Lower leg skin (tissue), 4 donors: ENCODE measurements at regions not wholly inside any gene's neighbourhood (a gene's known extent, or its start where the extent isn't known, plus 50 kb on each side); places are given as distances from the start of the nearest gene placed in this dataset.

Source experiments
- DNase-seq, 2 donors: peaks; one replicate each; pipeline ENCODE4 v3.0.0-alpha.2; 2019; ENCODE audit warnings: low spot score in 2 of 2
- H3K4me3 ChIP-seq: fragments of 200-600 bp; sonication (generic); 2 replicates; pipeline ENCODE4 v1.5.1; 2017; ENCODE audit warnings: mild to moderate bottlenecking, low read depth; ENCODE audit not compliant: poor library complexity, severe bottlenecking
- CTCF ChIP-seq, 3 donors: fragments of 450-650 bp; IDR thresholded peaks; one replicate each; pipeline ENCODE4 v1.5.1; 2016; ENCODE audit warnings: antibody characterized with exemption in 3 of 3, mild to moderate bottlenecking in 3 of 3, moderate library complexity in 2 of 3
- POLR2A ChIP-seq, 2 donors: fragments of 450-650 bp; IDR thresholded peaks; one replicate each; pipeline ENCODE4 v1.6.1; 2016 to 2017; ENCODE audit warnings: antibody characterized with exemption in 2 of 2, mild to moderate bottlenecking in 1 of 2, moderate library complexity in 1 of 2
- WGBS, 2 donors: methylation state at CpG; one replicate each; pipeline ENCODE4 v1.1.5; 2018; 5-methylcytosine and 5-hydroxymethylcytosine counted together
- intact Hi-C: fragments of 100-400 bp; cut with DNase I; formaldehyde crosslinking; loops from one replicate; pipeline ENCODE4 v1.15.0; 2023; ENCODE audit warnings: low total_unique reads

- DNase-seq: no peak
- intact Hi-C loops: no loop called here
- no peak overlapping the region for H3K4me3 ChIP-seq
- TF ChIP-seq CTCF (IDR thresholded peaks at IDR 0.05): no peak
- TF ChIP-seq POLR2A (IDR thresholded peaks at IDR 0.05): no peak
- 80 to 81% methylated on average over 3 of the region's 3 CpGs for WGBS, 2 donors
Observed at GRCh38 chr16:64880006-64880405, 241.9 kb downstream of the CDH11 start.

DNA sequence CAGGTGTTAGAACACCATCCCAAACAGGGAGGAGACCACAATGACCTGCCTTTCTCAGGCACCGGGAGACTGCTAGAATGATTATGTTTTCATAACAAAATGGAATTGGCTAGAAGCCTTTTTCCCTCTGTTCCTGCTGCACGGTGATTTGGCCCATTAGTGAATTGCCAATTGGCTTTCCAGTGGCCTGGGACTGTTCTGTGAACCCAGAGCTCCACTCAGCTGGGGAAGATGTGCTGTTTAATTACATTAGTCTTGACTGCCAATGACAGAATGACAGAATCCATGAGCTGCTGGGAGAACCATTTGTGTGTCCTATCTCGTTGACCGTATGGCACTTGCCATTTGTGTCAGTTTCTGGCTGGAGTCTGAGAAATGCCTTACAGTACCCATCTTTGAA, 242.9 kb downstream of the CDH11 start:
- H3K4me3 ChIP-seq: no peak overlapping the region
- TF ChIP-seq POLR2A (IDR thresholded peaks at IDR 0.05) (no peak), CTCF (IDR thresholded peaks at IDR 0.05) (no peak)
- no peak for DNase-seq
- 72 to 73% methylated on average over 4 of the region's 4 CpGs for WGBS, 2 donors
- intact Hi-C loops: no loop called here

GRCh38 chr16:64872101-64872500, 249.8 kb downstream of the CDH11 start:
- intact Hi-C loops: no loop called here
- 93% methylated on average over 2 of the region's 2 CpGs for WGBS, 2 donors
- TF ChIP-seq CTCF (IDR thresholded peaks at IDR 0.05): no peak
- TF ChIP-seq POLR2A (IDR thresholded peaks at IDR 0.05): no peak
- no peak overlapping the region for H3K4me3 ChIP-seq
- no peak for DNase-seq

GRCh38 chr16:64870859-64871258, 251.0 kb downstream of the CDH11 start:
- no peak for TF ChIP-seq POLR2A (IDR thresholded peaks at IDR 0.05)
- TF ChIP-seq CTCF (IDR thresholded peaks at IDR 0.05): no peak
- intact Hi-C loops: no loop called here
- H3K4me3 ChIP-seq: no peak overlapping the region
- DNase-seq: no peak
- 71 to 76% methylated on average over 3 of the region's 3 CpGs for WGBS, 2 donors

DNA sequence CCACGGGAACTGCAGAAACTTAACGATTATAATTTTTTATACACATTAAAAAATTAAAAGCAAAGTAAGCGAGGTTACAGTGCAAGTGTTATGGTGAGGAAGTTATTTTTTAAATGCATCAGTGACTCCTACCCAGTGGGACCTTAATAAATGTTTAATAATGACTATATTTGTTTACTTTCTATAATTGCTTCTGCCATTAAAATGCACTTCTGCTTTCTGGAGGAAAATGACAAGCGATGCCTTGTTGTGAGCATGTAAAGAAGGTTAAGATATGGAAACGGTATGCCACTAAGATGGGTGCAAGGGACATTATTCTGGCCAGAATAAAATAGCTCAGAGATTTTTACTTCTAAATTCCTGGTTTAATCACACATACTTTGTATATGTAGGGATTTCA, 252.1 kb downstream of the CDH11 start:
- TF ChIP-seq CTCF (IDR thresholded peaks at IDR 0.05) (no peak), POLR2A (IDR thresholded peaks at IDR 0.05) (no peak)
- intact Hi-C loops: no loop called here
- no peak overlapping the region for H3K4me3 ChIP-seq
- no peak for DNase-seq
- WGBS, 2 donors: 88 to 89% methylated on average over 5 of the region's 5 CpGs

- no peak overlapping the region for H3K4me3 ChIP-seq
- TF ChIP-seq POLR2A (IDR thresholded peaks at IDR 0.05) (no peak), CTCF (IDR thresholded peaks at IDR 0.05) (no peak)
- intact Hi-C loops: no loop called here
- DNase-seq: no peak
- WGBS, 2 donors: 84 to 96% methylated on average over 2 of the region's 2 CpGs
Observed at GRCh38 chr16:64866021-64866420, 255.8 kb downstream of the CDH11 start.
